HG02678 (cell line): ENCODE measurements at regions not wholly inside any gene's neighbourhood (a gene's known extent, or its start where the extent isn't known, plus 50 kb on each side); places are given as distances from the start of the nearest gene placed in this dataset.
"Not testable (repeated sequence)": the region's sequence is repeated elsewhere in the genome, so short reads cannot be mapped to it uniquely, and the experiment has no call there.

Experiments used
- ATAC-seq: cut with Tn5 transposase; IDR thresholded peaks from one replicate; pipeline ENCODE4 v1.9.1; 2021; ENCODE audit warnings: mild to moderate bottlenecking, moderate library complexity; ENCODE audit not compliant: unreplicated experiment

GRCh38 chr7:8809320-8809719 is 375.9 kb downstream of the NXPH1 start:
- ATAC-seq, result no peak

GRCh38 chr7:8817448-8818036 is 384.1 kb downstream of the NXPH1 start:
- ATAC-seq, result no peak

GRCh38 chr7:8818406-8818805 is 385.0 kb downstream of the NXPH1 start:
- no peak for ATAC-seq

- ATAC-seq, result no peak
These were observed 389.2 kb downstream of the NXPH1 start for GRCh38 chr7:8822595-8822994.

- ATAC-seq, result no peak
These were observed 390.1 kb downstream of the NXPH1 start for GRCh38 chr7:8823486-8823885.

- ATAC-seq, result no peak
These were observed 393.9 kb downstream of the NXPH1 start for GRCh38 chr7:8827329-8827728.

- ATAC-seq, result no peak
These were observed 395.7 kb downstream of the NXPH1 start for GRCh38 chr7:8829100-8829499.

GRCh38 chr7:8831376-8831775 is 398.0 kb downstream of the NXPH1 start:
- ATAC-seq, result no peak

GRCh38 chr7:8833355-8833754 is 399.9 kb downstream of the NXPH1 start:
- no peak for ATAC-seq

GRCh38 chr7:8841171-8841570 is 407.8 kb downstream of the NXPH1 start:
- no peak for ATAC-seq

GRCh38 chr7:8871716-8872115 is 438.3 kb downstream of the NXPH1 start:
- no peak for ATAC-seq

- no peak for ATAC-seq
These were observed 448.5 kb downstream of the NXPH1 start for GRCh38 chr7:8881916-8882315.

- ATAC-seq, result no peak
These were observed 452.1 kb downstream of the NXPH1 start for GRCh38 chr7:8885480-8886000.

GRCh38 chr7:8890346-8890745 is 456.9 kb downstream of the NXPH1 start:
- ATAC-seq, result not testable (repeated sequence)

- no peak for ATAC-seq
These were observed 460.4 kb downstream of the NXPH1 start for GRCh38 chr7:8893775-8894174.

GRCh38 chr7:8906396-8907075 is 473.1 kb downstream of the NXPH1 start:
- ATAC-seq, result no peak

- no peak for ATAC-seq
These were observed 475.5 kb downstream of the NXPH1 start for GRCh38 chr7:8908889-8909288.

GRCh38 chr7:8913682-8914081 is 480.3 kb downstream of the NXPH1 start:
- ATAC-seq, result no peak

GRCh38 chr7:8921807-8922206 is 488.4 kb downstream of the NXPH1 start:
- no peak for ATAC-seq

GRCh38 chr7:8922726-8923125 is 489.3 kb downstream of the NXPH1 start:
- no peak for ATAC-seq

- ATAC-seq, result no peak
These were observed 489.9 kb downstream of the NXPH1 start for GRCh38 chr7:8923164-8923806.
